ELF-1 (cell line): ENCODE measurements at regions not wholly inside any gene's neighbourhood (a gene's known extent, or its start where the extent isn't known, plus 50 kb on each side); places are given as distances from the start of the nearest gene placed in this dataset.

Experiments used
- DNase-seq: peaks from one replicate; pipeline ENCODE4 v3.0.0-alpha.2; 2016; ENCODE audit warnings: low read depth, low spot score

DNA sequence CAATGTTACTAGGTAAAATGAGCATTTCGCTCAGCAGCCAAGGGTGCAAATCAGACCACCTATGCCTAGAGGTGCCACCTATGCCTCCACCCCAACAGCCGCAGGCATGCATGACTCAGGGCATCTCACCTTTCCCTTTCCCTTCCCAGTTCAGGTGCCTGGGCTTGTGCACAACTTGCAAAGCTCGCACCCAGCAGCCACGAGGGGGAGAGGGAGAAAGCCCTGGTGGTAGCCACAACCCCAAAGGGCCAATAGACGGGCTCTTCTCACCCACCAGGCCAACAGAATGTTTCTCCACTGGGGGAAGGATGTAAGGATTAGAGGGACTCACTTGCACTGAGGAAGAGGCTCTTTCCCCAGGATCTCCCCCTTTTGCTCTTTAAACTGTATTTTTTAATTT is 462.3 kb upstream of the PCDH15 start:
- no peak for DNase-seq

DNA sequence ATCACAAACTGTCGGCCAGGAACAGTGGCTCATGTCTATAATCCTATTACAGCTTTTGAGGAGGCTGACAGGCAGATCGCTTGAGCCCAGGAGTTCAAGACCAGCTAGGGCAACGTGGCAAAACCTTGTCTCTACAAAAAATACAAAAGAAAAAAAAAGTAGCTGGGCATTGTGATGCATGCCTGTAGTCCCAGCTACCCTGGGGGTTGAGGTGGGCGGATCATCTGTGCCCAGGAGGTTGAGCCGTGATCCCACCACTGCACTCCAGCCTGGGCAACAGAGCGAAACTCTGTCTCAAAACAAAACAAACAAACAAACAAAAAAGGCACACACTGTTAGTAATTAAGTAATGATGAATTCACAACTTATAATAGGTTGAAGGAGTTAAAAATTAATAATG is 441.5 kb upstream of the PCDH15 start:
- DNase-seq: peak; percentile 5

DNA sequence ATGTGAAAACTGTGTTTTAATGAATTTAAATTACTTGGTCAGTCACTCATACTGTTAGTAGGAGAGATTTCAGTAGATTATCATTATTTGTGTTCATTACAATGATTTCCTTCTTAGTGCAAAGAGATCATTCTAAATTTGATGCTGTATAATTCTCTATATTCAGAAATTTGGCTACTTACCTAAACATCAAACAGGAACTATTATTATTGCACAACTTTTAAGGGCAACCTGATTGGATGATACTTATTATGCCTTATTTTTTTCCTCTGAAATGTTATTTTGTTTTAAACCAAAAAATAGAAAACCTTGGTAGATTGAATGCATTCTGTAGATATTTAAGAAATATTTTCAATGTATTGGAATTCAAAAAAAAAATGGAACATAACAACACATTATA is 436.4 kb upstream of the PCDH15 start:
- DNase-seq: no peak

DNA sequence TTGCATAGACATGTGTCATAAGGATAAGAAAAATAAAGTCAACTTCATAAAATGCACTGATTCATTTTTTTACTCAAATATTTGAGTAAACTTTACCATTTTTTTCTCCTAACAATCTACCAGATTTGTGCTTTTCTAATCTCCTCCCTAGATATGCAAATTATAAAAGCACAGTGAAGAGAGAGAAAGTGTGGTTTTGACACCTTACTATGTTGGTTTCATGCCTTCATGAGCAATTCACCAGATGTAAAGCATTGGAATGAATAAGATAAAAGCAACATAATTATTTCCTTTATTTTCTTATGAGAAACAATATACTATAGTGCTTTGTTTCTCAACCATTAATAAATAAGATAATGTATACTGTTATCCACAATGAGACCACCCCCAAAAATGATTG is 432.5 kb upstream of the PCDH15 start:
- no peak for DNase-seq

DNA sequence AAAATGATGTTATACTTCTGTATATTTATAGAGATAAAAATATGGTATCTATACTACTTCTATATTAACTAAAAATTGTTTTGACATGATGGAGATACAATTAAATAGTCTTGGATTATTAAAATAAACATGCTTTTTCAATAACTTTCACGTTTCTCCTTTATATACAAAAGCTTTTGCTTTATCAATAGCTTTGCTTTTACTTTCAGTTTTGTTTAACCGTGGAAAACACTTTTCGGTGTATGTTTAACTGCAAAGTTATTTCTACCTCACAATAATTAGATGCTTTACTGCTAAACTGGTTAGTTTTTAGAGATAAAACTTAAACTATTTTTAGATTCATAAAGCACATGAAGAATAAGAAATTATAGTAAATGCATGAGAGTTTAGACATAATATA is 432.1 kb upstream of the PCDH15 start:
- DNase-seq: no peak

DNA sequence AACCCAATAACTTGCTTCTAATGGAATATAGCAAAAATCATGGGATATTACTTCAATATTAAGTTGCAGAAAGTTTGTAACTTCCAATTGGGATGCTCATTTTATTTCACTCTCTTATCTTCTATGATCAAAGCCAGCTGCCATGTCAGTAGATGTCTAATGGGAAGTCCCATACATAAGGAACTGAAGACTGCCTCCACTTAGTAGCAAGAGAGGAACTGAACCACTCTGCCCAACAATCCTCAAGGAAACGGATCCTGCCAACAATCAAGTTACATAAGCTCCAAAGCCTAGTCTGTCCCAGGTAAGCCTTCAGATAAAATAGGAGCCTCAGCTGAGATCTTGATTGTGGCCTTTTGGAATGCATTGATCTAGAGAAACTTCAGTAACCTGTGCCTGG is 431.5 kb upstream of the PCDH15 start:
- DNase-seq: no peak

DNA sequence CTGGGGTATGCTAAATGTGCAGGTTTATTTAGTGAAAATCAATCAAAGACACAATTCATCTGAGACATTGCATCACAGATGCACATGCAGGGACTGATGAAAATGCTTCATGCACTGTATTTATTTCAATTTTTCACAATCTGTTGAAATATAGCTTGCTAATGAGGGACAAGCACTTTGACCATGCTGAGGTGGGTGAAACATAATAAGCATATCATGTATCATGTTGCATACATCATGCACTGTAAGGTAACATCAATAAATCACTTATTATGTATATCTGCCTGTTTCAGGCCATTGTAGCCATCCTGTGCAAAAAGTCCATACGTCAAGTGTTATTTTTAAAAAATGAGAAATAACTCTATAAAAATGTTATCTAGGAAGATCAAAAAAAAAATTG is 426.9 kb upstream of the PCDH15 start:
- no peak for DNase-seq

DNA sequence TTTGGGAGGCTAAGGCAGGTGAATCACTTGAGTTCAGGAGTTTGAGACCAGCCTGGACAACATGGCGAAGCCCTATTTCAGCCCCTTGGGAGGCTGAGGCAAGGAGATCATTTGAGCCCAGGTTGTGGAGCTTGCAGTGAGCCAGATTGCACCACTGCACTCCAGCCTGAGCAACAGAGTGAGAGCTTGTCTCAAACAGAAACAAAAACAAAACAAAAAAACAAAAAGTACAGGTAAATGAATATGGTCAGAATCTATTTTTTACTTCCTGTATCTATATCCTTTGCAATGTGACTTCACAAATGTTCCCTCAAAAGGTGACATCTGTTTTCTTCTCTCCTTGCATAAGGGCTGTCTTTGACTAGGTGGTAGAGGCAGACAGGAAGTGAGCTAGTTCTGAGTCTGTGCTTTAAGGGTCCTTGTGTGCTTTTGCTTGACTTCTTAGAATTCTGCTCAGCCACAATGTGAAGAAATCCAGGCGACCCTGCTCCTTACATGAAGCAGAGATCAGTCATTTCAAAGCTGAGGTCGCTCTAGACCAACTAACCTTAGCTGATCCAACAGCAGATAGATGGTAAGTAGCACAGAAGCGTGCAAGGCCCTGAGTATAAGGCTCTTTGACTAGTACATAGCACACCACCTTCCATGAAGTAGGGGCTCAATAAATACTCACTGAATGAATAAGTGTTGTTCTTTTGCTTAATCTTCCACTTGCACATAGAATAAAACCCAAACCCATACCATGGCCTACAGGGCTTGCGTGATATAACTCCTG is 423.2 kb upstream of the PCDH15 start:
- no peak for DNase-seq

DNA sequence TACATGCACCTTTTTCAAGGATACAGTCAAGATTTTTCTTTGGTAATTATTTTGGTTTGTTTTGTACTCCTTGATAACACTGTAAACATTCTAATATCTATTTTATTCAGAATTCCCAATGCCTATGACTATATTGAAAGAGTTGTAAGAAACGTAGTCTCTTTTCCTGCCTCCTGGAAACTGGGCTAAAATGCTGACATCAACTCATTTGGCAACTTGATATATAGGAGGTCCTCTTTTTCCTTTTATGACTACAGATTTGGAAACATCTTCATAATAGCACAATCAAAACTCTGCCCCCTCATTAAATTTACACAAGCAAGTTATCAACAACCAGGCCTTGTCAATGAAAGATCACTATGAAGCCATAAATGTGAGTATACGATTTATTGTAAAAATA is 422.3 kb upstream of the PCDH15 start:
- DNase-seq: no peak

DNA sequence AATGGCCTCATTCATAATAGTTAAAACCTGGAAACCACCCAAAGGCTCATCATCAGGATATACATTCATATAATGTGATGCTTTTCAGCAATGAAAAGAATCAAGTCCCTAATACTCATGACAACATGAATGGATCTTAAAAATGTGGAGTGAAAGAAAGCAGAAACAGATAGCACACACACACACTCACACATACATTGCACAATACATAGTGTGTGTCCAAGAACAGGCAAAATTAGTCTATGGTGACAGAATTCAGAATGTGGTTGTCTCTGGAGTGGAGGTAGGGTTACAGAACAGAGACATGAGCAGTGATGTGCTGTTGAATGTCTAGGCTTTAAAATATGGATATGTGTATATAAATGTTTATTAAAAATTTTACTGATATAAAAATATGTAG is 419.9 kb upstream of the PCDH15 start:
- DNase-seq: no peak

DNA sequence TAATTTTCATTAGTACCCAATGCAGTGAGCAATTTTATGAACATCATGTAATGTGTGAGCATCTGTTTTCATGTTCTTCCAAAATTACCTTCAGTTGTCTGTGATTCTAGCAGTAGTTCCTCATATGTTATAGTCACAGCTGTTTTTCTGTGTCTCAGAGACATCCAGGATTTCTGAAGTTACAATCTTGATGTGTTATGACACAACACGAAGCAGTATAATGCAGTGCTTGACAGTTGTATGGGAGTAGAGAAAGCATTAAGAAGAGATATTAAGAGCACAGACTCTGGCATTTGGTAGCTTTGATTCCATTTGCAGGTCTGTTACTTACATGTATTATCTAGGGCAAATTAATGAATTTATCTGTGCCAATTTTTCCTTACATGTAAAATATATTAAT is 414.7 kb upstream of the PCDH15 start:
- DNase-seq: no peak

DNA sequence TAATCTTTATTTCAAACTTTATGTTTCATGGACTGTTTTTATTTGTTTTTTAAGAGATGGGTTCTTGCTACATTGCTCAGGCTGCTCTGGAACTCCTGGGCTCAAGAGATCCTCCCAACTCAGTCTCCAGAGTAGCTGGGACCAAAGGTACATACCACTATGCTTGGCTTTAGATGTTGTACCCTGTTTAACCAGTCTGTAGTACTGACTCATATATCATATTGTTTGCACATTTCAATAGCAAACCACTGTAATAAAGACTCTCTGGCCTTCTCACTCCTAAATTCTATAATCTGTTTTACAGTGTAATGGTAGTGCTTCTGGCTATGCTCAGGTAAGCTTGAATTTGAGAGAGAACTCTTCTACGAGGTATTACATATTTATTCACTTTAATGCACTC is 413.6 kb upstream of the PCDH15 start:
- no peak for DNase-seq

DNA sequence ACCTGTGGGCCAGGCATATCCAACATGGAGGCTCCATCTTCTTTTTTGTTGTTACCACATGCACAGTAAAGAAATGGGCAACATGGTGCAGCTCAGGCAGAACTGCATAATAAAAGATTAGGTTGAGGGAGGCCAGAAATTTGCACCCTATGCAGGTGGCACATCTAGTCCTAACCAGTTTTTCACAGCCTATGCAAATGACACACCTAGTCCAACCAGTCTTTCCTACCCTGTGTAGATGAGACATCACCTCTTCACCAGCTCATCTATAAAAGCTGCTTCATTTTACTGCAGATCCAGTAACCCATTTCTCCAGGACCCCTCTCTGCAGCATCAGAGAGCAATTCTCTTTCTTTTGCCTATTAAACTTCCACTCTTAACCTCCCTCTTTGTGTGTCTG is 411.0 kb upstream of the PCDH15 start:
- no peak for DNase-seq

DNA sequence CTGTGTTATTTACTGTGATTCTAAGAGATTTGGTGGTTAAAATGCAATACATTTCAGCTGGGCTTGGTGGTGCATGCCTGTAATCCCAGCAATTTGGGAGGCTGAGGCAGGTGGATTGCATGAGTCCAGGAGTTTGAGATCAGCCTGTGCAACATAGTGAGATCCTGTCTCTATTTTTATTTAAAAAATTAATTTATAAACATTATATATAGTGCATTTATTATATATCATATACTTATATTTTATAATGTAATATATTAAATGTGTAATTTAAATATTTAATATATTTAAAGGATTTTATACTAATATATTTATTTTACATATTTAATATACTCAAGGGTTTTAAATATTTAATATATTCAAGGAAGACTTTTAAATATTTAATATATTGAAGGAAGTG is 402.8 kb upstream of the PCDH15 start:
- DNase-seq: no peak

DNA sequence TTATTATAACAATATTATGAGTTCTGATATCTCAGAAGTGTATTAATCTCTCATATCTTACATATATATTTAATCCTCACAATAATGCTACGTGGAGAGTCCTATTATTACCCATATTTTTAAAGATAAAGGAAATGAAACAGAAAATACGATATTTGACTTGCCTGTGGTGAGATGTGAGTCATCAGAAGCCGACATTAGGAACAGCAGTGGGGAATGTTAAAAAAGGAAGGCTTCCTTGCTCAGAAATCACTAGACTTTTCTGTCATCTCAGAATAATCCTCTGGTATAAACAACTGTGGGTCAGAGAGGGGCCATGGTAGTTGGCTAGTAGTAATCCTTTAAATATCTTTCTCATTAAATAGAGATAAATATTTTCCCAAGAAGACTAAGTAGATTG is 402.3 kb upstream of the PCDH15 start:
- no peak for DNase-seq

DNA sequence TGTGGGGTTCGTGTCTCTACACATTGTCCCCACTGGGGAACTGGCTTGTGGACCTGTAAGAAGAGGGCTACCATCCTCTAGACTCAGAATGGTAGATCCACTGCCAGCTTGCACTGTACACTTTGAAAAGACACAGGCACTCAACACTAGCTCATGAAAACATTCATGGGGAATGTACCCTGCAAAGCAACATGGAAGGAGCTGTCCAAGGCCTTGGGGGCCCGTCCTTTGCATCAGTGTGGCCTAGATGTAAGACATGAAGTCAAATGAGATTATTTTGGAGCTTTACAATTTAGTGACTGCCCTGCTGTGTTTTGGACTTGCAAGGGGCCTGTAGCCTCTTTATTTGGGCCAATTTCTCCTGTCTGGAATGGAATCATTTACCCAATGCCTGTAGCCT is 399.0 kb upstream of the PCDH15 start:
- DNase-seq: no peak

DNA sequence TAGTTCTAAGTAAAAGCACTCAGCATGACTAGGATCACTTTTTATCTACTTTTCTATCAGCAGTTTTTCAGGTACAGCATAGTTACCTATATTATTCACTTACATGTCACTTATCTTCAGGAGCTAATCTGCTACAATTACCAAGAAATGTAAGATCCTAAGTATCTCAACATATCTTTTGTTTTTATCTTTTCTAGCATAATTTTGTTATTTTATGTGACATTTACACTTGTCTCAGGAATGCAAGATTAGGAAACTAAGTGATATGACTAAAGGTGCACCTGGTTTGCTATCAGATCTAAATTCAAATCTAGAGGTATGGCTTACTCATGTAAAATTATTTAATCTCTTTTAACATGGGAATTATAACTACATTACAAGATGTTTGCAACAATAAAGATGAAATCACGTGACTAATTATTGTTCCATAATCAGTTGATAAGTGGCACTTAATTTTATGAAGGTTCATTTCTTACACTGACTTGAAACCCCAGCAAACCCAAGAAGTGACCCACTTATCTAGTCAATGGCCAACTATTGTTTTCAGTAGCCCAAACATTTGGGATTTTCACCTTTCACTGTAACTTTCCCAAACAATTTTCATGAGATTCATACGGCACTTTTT is 390.3 kb upstream of the PCDH15 start:
- no peak for DNase-seq

DNA sequence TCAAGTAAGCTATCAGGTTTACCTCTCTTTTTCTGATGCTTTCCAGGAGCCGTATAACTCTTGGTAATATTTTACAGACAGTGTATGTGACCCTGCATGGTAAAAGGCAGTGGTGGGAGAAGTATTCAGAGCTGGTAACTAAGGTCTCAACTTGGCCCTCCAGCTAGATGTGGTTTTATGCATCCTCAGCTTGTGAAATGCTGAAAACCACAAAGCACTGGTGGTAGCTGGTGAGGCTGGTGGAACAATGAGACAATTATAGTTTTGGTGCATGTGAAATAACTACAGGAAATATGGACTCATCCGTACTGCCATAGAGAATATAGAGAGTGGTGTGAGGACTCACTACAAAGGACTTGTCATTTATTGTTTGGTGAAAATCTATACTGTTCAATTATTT is 383.0 kb upstream of the PCDH15 start:
- DNase-seq: no peak

DNA sequence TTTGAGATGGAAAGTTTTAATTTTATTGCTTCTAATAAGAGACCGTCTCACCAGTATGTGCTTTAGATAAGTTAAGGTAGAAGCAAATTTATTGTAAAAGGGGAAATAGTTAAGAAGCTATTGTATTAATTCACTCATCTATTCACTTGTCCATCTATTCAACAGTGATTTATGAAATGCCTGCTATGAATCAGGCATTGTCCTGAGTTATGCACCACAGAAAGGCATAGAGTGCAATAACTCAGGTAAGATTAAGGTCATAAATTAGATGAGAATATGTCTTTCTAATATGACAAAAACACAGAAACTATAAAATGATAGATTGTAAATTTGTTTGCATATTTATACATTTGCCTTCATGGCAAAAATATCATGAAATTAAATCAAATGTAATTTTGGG is 379.3 kb upstream of the PCDH15 start:
- no peak for DNase-seq

DNA sequence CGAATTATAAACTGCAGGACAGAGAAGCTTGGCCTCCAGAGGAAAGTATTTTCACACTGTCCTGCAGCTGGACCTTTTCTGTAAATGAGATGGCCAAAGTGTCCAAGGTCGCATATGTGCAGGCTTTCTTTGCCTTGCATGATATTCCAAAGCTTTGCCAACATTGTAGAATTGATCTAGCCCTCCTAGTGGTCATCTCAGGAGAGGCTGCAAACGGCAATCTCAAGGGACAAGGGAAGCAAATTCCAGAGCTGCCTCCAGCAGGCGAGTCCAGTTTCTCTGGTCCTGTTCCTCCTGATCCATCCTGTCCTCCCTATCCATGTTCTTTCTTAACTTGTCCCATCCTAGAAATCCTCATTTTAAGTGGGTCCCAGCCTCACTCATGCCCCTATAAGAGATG is 373.4 kb upstream of the PCDH15 start:
- peak; percentile 9 for DNase-seq

DNA sequence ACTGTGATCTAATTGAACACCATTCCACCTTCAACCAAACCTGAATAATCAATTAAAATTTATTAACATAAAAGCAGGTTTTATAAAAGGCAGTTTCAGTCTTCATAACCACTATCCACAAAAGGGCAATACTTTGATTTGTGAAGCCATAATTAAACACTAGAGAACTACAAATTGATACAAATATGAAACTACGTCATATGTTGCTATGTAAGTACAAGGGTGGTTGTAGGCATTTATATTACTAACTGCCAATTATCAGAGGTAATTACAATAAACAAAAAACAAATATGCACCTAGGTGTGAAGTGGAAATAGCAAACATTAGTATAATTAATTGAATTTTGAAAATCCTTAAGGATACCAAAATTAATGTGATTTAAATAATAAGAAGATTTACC is 368.5 kb upstream of the PCDH15 start:
- DNase-seq: no peak

DNA sequence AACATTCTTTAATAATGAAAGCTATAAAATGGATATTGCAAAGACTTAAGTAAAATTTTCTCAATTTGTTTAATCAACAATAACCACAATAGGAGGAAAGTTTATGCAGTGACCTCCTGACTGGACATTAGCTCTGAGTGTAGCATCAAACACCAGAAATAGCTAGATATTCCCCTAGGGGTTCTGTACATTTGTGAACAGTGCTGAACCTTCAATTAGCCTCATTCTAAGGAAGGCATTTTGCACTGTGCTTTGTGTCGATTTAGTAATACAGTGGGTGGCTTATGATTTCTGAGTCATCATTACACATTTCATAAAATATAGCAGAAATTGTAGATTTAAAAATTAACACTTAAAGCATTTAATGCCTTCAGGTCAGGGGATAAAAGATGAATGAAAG is 367.3 kb upstream of the PCDH15 start:
- DNase-seq: no peak

DNA sequence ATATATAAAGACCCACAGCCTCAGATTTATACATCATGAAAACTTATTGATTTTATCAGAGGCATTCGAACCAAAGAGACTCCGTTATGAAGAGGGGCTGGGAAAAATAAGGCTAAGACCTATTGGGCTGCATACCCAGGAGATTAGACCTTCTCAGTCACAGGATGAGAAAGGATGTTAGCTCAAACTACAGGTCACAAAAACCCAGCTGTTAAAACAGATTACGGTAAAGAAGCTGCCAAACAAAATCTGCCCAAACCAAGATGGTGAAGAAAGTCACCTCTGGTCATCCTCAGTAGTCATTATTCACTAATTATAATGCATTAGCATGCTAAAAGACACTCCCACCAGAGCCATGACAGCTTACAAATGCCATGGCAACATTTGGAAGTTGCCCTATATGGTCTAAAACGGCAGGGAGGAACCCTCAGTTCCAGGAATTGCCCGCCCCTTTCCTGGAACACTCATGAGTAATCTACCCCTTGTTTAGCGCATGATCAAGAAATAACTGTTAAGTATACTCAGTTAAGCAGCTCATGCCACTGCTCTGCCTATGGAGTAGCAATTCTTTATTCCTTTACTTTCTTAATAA is 362.5 kb upstream of the PCDH15 start:
- DNase-seq: no peak
